ENCODE measurements at regions not wholly inside any gene's neighbourhood (a gene's known extent, or its start where the extent isn't known, plus 50 kb on each side); places are given as distances from the start of the nearest gene placed in this dataset.

DNA sequence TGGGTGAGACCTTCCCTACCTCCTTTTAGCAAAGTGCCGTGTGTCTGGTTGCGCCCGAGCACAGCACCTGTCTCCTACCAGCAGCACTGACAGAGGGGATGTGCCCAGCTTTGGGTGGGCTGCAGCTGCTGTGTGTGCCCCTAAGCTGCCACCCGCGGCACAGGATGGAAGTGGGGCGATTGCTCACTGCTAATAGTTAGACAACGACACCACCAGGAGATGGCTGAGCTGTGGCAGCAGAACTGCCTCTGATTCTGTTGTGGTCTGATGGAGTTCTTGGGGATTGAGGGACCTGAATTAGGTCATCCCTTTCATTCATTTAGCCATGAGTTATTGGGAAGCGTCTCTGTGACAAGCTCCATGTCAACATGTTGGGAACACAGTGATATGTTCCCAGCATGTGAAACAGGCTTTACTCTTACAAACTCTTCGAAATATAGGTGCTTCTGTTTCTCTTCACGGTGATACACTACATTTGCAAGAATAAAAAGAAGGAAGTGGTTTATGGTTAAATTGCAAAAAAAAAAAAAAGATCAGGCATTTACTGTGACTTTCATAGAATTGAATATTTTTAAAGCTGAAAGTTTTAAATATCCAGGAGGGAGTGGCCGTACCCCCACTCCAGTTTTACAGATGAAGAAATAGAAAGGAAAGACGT is 184.4 kb downstream of the MAF start:
- no peak for DNase-seq (ENCODE audit: extremely low read depth in 1 of 11, low read depth in 9 of 11, low spot score in 4 of 11)

DNA sequence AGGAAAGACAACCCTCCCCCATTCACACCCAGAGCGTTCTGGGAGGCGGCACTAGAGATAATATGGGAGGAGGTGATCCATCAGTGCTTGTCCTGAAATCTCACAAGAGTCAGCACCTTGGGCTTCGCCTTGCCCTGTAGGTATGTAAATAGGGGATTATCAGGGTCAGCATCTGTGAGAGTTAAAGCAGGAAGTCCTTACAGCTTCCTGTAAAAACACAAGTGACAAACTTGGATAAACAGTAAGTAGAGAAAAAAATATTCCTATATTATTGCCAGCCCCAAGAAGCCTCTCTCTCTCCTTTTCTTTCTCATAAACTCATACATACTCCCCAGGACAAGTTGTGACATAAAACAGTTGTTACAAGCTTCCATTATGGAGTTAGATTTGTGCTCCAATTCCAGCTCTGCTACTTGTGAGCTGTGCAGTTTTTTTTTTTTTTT is 187.7 kb downstream of the MAF start:
- DNase-seq (ENCODE audit: extremely low read depth in 1 of 11, low read depth in 9 of 11, low spot score in 4 of 11) = no peak

DNA sequence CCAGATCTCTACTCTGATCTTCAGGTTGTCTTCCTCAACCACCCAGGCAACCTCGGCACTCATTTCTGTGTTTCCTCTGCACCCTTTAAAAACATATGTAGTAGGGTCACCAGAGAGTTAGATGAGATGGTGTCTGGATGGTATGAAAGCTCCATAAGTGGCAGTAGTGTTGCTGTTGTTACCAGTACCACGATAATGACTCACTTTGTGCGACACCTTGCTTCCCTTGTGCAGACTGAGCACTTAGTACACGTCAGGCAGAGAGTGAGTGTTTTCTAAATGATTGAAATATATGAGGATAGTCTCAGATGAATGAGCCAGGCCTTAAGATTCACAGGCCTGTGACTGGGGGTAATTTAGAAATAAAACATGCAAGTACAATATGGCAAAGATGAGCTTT is 188.7 kb downstream of the MAF start:
- no peak for DNase-seq (ENCODE audit: extremely low read depth in 1 of 11, low read depth in 9 of 11, low spot score in 4 of 11)

DNA sequence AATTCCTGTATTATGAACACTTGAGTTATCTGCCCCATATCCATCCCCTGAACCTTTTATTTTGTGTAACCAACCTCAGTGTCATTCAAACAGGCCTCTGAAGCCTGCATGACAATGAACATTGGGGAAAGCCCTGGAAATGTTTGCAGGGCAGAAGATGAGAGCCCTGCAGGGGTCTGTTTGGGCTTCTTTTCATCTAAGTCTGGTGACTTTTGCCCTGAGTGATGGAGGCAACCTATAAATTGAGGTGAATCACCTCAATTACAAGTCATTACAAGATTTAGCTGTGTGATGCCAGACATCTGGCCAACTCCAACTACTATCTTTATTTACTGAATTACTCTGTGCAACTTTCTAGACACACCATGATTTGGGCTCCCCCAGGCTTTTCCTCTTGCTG is 189.2 kb downstream of the MAF start:
- DNase-seq (ENCODE audit: extremely low read depth in 1 of 11, low read depth in 9 of 11, low spot score in 4 of 11) = no peak

DNA sequence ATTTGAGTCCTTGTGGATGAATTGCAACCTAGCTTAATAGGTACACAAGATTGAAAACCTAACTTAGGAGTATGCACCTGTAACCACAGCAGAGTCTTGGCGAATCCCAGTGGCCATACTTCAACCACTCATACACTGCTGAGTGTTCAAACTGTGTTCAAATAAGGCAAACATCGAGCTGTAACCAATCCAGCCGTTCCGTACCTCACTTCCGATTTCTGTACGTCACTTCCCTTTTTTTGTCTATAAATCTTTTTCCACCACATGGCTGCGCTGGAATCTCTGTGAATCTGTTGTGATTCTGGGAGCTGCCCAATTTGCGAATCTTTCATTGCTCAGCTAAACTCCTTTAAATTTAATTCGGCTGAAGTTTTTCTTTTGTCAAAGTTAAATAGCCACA is 190.6 kb downstream of the MAF start:
- no peak for DNase-seq (ENCODE audit: extremely low read depth in 1 of 11, low read depth in 9 of 11, low spot score in 4 of 11)

DNA sequence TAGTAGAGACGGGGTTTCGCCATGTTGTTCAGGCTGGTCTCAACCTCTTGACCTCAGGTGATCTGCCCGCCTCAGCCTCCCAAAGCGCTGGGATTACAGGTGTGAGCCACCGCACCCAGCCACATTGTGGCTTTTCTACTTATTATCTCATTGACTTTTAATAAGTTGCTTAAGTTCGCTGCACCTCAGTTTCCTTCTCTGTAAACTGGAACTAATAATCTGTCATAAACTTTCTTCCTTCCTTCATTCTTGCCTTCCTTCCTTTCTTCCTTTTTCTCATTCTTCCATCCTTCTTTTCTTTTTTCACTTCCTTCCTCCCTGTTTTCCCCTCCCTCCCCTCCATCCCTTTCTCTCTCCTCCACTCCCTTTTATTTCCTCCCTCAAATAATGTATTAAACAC is 192.2 kb downstream of the MAF start:
- no peak for DNase-seq (ENCODE audit: extremely low read depth in 1 of 11, low read depth in 9 of 11, low spot score in 4 of 11)

DNA sequence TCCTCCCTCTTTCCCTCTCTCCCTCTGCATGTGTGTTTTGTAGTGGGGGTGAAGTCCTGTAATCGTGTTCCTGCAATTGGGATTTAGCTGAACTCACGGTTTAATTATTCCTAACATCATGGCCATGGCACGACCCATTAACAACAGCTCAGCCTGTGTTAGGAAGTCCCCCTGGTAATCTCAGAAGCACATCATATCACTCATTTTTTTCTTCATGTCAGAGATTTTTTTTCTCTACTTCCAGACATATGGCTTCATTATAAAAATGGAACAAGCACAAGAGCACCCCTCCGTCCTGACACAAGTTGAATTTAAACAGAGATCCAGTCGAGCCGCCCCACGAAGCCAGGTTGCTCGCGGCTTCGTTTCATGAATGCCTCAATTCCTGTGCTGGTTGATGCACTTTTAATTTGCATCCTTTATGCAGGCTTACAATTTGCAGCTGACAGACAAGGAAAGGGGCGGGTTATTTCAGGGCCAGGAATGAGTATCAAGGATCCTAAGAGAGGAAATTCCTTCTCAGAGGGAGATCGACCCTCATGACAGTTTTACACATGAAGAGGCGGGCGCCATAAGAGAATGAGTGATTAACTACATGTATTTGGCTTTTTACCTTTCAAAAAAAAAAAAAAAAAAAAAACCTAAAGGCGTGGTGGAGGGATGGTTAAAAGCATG is 192.9 kb downstream of the MAF start:
- DNase-seq (ENCODE audit: extremely low read depth in 1 of 11, low read depth in 9 of 11, low spot score in 4 of 11) = no peak

DNA sequence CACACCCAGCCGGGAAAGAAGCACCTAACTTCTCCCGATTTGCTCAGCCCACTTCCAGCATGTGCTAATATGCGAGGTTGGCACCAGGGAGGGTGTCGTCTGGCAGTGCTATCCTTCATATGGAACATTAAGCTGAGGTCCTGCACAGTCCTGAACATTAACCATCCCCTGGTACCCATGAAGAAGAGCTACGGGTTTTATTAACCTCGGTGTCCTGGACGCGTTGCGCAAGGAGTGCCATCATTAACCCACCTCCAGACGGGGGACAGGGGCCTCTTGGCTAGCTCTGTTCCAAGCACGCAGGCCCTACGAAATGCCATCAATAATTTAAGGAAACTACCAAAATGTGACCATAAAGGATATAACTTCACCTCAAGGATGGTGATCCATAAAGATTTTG is 193.5 kb downstream of the MAF start:
- DNase-seq (ENCODE audit: extremely low read depth in 1 of 11, low read depth in 9 of 11, low spot score in 4 of 11) = no peak

DNA sequence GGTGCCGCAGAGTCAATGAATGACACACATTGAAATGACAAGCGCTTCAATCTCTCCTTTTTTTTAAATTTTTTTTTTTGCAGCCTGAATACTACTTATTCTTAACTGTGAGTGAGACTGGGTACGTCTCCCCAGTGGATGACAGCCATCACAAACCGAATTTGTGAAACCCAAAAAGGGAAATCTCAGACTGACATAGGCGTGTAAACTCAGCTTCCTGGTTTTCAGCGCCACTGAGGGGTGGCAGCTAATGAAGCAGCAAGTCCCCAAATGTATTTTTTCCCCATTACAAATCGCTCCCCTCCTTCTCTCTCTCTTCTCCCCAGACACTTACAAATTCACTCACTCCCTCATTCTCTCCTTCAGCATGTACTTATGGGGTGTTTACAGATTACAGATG is 196.0 kb downstream of the MAF start:
- DNase-seq (ENCODE audit: extremely low read depth in 1 of 11, low read depth in 9 of 11, low spot score in 4 of 11) = no peak

DNA sequence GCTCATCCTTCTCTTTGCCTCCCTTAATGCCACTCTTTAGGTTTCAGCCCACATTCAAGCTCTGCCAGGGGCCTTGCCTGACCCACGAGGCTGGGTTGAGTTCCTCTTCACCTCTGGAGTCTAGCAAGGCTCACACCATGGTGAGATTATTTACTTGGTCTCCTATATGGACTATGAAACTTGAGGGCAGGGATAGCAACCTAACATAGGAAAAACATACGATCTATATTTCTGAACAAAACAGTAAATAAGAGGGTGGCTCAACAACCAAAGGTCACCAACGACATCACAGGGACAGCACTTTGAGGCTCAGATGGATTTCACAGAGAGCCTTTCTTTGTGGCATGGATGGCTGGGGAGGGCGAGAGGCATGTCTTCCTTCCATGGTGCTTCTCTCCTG is 197.0 kb downstream of the MAF start:
- DNase-seq (ENCODE audit: extremely low read depth in 1 of 11, low read depth in 9 of 11, low spot score in 4 of 11) = no peak

DNA sequence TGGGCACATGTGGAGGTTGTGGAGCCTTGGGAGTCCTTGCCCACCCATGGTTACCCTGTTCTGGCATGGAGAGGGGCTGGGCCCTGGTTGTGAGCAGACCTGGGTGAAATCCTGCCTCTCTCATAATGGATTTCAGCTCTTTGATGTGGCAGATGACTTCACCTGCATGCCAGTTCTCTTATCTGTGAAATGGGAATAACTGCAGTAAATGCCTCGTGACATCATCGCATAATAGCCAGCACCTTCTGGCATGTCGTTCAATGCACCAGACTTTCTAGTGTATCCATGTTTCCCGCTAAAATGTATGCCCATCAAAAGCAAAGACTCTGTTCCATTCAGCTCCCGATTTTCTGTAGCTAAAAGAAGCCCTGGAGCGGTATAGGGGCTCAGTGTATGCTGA is 197.6 kb downstream of the MAF start:
- no peak for DNase-seq (ENCODE audit: extremely low read depth in 1 of 11, low read depth in 9 of 11, low spot score in 4 of 11)

DNA sequence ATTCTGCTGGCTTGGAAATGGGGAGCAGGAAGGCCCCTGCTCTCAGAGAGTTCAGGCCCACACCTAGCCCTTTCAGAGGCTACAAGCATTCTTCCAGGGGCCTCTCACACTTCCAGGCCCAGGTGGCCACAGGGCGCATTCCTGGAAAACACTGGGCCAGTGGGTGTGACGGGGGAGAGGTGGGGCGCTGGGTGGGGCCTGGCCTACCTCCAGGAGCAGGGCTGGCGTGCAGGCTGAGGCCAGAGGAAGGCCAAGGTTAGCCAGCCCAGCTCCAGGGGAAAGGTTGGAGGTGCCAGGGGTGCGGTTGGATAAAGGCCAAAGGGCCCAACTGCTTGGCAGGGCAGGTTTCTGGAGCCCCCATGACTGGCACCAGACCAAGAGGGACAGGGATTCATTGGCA is 198.2 kb downstream of the MAF start:
- DNase-seq (ENCODE audit: extremely low read depth in 1 of 11, low read depth in 9 of 11, low spot score in 4 of 11) = no peak

DNA sequence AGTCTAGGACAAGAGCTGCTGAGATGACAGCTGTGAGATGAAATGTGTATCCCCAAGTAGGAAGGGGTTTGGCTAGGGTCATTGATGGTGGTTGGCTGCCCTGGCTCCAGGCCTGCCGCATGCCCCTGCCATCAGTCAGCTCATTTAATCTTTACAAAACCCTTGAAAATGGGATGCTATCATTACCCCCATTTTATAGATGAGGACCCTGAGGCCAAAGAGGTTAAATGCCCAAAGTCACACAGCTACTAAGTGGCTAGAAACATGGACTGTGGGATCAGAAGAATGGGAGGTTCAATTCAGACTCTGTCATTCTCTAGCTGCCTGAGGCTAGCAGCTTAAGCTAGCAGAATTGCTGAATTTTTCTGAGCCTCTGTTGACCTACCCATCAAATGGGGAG is 198.8 kb downstream of the MAF start:
- no peak for DNase-seq (ENCODE audit: extremely low read depth in 1 of 11, low read depth in 9 of 11, low spot score in 4 of 11)

DNA sequence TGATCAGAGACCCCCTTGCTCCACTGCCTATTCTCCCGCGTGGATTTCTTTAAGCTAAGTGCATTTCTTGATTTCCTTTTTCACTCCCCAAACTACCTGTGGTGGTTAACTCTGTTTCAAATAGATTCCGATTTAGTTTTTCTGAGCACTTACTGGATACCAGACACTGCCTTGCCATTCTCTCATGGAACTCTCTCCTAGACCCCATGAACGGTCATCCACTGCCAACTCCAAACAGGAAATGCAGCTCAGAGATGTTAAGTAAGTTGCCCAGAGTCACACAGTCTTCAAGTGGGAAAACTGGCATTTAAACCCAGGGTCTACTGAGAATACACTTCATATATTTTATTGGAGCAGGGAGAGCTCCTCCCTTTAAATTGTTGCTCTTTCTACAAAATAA is 199.4 kb downstream of the MAF start:
- no peak for DNase-seq (ENCODE audit: extremely low read depth in 1 of 11, low read depth in 9 of 11, low spot score in 4 of 11)

DNA sequence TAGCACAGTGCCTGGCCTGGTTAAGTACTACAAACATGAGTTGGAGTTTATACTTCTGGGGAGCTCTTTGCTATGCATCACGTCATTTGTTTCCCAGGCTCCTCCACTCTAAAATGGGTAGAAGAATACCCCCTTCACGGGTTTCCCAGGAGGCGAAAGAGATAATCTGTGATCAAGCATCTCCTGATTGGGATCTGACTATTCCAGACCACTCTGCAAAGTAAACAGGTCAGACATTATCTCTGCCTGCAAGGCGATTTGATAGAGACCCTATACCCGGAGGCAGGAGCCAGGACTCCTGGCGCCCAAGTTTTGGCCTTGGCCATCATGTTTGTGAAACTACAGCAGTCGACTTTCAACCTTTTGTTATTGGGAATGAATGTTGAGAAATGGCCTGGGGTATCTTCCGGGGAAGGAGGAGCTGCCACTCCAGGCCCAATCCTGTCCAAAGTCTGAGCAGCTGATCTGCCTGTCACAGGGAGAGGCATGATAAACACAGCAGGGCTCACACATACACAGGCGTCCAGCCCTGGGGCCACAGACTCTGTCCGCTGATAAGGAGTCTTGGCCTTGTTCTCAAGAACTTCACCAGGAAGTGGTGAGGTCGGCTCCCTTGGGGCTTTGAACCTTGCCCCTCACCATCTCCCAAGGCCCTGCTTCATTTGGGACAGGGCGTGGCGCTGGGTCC is 199.9 kb downstream of the MAF start:
- no peak for DNase-seq (ENCODE audit: extremely low read depth in 1 of 11, low read depth in 9 of 11, low spot score in 4 of 11)

DNA sequence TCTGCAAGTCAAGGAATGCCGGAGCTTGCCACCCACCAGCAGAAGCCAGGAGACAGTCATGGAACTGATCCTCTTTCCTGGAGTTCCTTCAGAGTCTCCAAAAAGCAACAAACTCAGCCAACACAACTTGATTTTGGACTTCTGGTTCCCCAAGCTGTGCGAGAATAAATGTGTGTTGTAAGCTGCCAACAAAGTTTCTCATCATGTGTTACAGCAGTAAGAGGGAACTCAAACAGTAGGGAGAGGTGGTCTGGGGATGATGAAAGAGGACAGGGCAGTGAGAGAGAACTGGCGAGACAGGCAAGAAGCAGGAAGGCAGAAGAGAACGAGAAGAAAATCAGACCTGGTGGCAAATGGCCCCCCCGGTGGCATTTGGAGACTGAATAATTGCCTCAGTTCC is 204.9 kb downstream of the MAF start:
- DNase-seq (ENCODE audit: extremely low read depth in 1 of 11, low read depth in 9 of 11, low spot score in 4 of 11) = no peak

DNA sequence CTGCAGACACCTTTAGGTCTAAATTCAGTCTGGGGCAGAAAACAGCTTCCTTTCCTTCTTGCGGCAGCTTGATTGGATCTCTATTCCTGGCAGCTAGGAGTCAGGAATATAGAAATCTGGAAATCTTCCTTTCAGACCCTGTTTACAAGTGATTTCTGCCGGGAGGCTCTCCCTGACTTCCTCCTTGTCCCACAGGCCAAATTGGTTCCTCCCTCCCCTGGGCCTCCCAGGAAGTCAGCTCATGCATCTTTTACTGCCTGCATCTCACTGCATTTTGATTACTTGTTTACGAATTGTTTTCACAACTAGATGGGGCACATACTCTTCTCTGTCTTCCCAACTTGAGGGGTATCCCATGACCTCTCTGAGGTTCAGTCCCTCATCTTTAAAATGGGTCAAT is 206.3 kb downstream of the MAF start:
- DNase-seq (ENCODE audit: extremely low read depth in 1 of 11, low read depth in 9 of 11, low spot score in 4 of 11) = no peak

DNA sequence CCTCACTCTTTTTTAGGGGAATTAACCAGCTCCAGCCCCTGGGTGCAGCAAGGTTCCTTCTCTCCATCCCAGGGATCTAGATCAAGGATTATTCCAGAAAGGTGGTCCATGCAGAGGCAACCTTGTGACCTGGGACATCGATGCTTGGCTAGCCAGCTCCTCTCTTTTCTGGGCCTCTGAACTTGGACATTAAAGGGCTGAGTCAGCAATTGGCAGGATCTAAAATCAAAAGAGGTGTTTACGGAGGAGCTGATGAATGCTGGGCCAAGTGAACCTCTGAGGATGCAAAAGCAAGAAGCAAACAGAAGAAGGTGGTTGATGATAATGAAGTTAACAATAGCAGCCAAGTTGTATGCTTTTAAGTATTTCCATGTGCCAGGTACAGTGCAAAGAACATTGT is 207.0 kb downstream of the MAF start:
- no peak for DNase-seq (ENCODE audit: extremely low read depth in 1 of 11, low read depth in 9 of 11, low spot score in 4 of 11)

DNA sequence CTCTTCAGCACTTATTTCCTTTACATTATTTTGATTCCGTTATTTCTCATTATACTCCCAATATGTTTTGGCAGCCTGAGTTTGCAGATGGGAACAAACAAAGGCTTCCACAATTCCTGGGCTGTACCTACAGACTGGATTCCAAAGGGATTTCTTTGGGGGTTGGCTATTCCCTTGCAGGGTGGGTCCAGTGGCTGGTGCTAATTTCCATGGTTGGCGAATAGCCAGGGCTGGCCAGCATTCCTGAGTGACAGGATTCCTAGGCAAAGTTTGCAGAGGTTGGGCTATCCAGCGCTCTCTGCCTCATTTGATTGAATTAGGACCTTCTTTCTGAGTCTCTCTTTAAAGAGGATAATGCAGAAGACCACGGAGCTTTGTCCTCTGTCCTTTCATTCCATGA is 207.4 kb downstream of the MAF start:
- no peak for DNase-seq (ENCODE audit: extremely low read depth in 1 of 11, low read depth in 9 of 11, low spot score in 4 of 11)

DNA sequence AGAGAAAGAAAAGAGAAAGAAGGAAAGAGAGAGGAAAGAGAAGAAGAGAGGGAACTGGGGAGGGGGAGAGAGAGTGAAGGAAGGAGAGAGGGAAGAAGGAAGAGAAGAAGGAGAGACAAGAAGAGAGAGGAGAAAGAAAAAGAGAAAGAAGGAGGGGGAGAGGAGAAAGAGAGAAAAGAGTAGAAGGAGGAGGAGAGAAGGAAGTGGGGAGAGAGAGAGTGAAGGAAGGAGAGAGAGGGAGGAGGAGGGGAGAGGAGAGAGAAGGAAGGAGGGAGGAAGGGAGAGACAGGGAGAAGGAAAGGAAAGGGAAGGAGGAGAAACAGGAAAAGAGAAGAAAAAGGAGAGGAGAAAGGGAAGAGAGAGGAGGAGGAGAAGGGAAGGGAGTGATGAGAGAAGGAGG is 208.5 kb downstream of the MAF start:
- no peak for DNase-seq (ENCODE audit: extremely low read depth in 1 of 11, low read depth in 9 of 11, low spot score in 4 of 11)

DNA sequence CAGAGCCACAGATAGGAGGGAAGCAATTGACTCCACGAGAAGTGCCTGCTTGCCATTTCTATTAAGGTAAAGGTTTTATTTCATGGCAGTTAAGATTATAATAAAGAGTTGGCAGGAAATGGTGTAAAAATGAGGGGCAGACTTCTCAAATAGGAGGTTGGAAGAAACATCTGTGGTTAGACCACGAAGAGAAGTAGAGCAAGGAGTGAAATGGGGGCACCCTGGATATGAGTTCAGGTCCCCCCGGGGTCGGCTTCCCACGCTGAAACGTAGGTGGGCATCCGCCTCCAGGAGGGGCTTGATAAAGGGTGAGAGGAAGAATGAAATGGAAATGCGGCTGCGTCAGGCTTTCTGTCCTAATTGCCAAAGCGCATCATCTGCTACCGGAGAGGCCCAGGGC is 209.1 kb downstream of the MAF start:
- DNase-seq (ENCODE audit: extremely low read depth in 1 of 11, low read depth in 9 of 11, low spot score in 4 of 11) = no peak
